H1 (cell line): ENCODE measurements at regions not wholly inside any gene's neighbourhood (a gene's known extent, or its start where the extent isn't known, plus 50 kb on each side); places are given as distances from the start of the nearest gene placed in this dataset.

Experiments used
- CEBPB ChIP-seq: IDR thresholded peaks from 2 replicates; pipeline ENCODE4 v1.6.1; 2012; ENCODE audit warnings: low read depth, low read length
- POLR2AphosphoS5 ChIP-seq: IDR thresholded peaks from 2 replicates; pipeline ENCODE4 v1.6.1; 2011; ENCODE audit warnings: low read depth, low read length
- TBP ChIP-seq: IDR thresholded peaks from 2 replicates; pipeline ENCODE4 v1.6.1; 2011; ENCODE audit warnings: low read depth, low read length, improper control_type of control experiment
- TF ChIP-seq, protein P1 (sequence below), 3 experiments: IDR thresholded peaks; 1 replicate in 2 of 3; 2 replicates in 1 of 3; pipeline versions ENCODE4 v1.5.1 to v1.6.1; 2011; ENCODE audit warnings: low read length in 3 of 3, mild to moderate bottlenecking in 3 of 3, inconsistent platforms in 2 of 3, low read depth in 1 of 3, moderate library complexity in 1 of 3; ENCODE audit not compliant: insufficient read depth in 1 of 3; ENCODE audit errors: control extremely low read depth in 1 of 3

GRCh38 chr2:107760620-107761364, 65.9 kb upstream of the RGPD4 start (continued):
- TF ChIP-seq, protein P1, sequence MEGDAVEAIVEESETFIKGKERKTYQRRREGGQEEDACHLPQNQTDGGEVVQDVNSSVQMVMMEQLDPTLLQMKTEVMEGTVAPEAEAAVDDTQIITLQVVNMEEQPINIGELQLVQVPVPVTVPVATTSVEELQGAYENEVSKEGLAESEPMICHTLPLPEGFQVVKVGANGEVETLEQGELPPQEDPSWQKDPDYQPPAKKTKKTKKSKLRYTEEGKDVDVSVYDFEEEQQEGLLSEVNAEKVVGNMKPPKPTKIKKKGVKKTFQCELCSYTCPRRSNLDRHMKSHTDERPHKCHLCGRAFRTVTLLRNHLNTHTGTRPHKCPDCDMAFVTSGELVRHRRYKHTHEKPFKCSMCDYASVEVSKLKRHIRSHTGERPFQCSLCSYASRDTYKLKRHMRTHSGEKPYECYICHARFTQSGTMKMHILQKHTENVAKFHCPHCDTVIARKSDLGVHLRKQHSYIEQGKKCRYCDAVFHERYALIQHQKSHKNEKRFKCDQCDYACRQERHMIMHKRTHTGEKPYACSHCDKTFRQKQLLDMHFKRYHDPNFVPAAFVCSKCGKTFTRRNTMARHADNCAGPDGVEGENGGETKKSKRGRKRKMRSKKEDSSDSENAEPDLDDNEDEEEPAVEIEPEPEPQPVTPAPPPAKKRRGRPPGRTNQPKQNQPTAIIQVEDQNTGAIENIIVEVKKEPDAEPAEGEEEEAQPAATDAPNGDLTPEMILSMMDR (IDR thresholded peaks at IDR 0.05; ENCODE audit: control extremely low read depth in 1 of 3, insufficient read depth in 1 of 3, low read depth in 1 of 3, low read length in 3 of 3), result no peak
- TF ChIP-seq POLR2AphosphoS5 (no peak), TBP (no peak), CEBPB (no peak)
